22Rv1 (cell line): ENCODE measurements at regions not wholly inside any gene's neighbourhood (a gene's known extent, or its start where the extent isn't known, plus 50 kb on each side); places are given as distances from the start of the nearest gene placed in this dataset.

Source experiments
- CTCF ChIP-seq: fragments of 450-650 bp; IDR thresholded peaks from 2 replicates; pipeline ENCODE4 v1.5.1; 2017; ENCODE audit warnings: mild to moderate bottlenecking
- ZFX ChIP-seq: fragments of 450-650 bp; IDR thresholded peaks from 2 replicates; pipeline ENCODE4 v1.6.1; 2017; ENCODE audit warnings: antibody characterized with exemption, borderline replicate concordance

- TF ChIP-seq CTCF (no peak), ZFX (no peak)
Observed at GRCh38 chr2:8312221-8312620, 369.6 kb upstream of the ID2 start.
